ENCODE measurements at regions not wholly inside any gene's neighbourhood (a gene's known extent, or its start where the extent isn't known, plus 50 kb on each side); places are given as distances from the start of the nearest gene placed in this dataset.

GRCh38 chr4:85368932-85369331, 106.0 kb upstream of the ARHGAP24 start:
- POLR2A ChIA-PET, result no interaction called here
- no peak for FAIRE-seq
- BruUV-seq (replicated peaks), result no TSS peak
- peaks cover 4 to 40% of the 10 kb centered on the region in 2 experiments for H3K27me3 ChIP-seq (ENCODE audit: control insufficient read depth in 2 of 2, insufficient read depth in 2 of 2, low read length in 2 of 2)
- intact Hi-C loops (cut with micrococcal nuclease) (no loop called here), dilution Hi-C loops (cut with MboI; ENCODE audit: extremely low pct_ligation_motif_present, low sequenced_read_pairs) (no loop called here)
- H3K9ac ChIP-seq (replicated peaks; ENCODE audit: extremely low read depth, insufficient read depth, low read length), result no peak overlapping the region
- H3K27ac ChIP-seq (ENCODE audit: insufficient read depth, low read depth, low read length), result no peak overlapping the region
- no peak overlapping the region for H2AFZ ChIP-seq (ENCODE audit: low read depth, low read length)
- no peak for DNase-seq (ENCODE audit: low read depth, low spot score)
- TF ChIP-seq FOS (IDR thresholded peaks at IDR 0.05; ENCODE audit: borderline replicate concordance, insufficient read depth, low read length), result no peak
- TF ChIP-seq MYC (IDR thresholded peaks at IDR 0.05; ENCODE audit: low read depth, low read length), result no peak
- no peak for TF ChIP-seq POLR2AphosphoS5 (IDR thresholded peaks at IDR 0.05; ENCODE audit: insufficient read depth, low read depth, low read length)
- TF ChIP-seq POLR2A (IDR thresholded peaks at IDR 0.05; ENCODE audit: low read depth, low read length), result no peak
- no peak for TF ChIP-seq MAX (IDR thresholded peaks at IDR 0.05; ENCODE audit: insufficient read depth, insufficient read length)
- no peak for TF ChIP-seq JUN (IDR thresholded peaks at IDR 0.05; ENCODE audit: borderline replicate concordance, insufficient read depth, insufficient read length, low read depth)
- no peak for TF ChIP-seq CTCF (IDR thresholded peaks at IDR 0.05; ENCODE audit: extremely low read depth in 1 of 2, insufficient read depth in 1 of 2, low read depth in 1 of 2, low read length in 2 of 2)
- CTCF ChIA-PET, result interaction anchor here (0.8 to 2.8 kb wide), 10 partner anchors 9 to 379 kb away, joined by 3 to 11 read pairs (median 4); partner anchors contain the start of gene ARHGAP24
- H3K79me2 ChIP-seq (ENCODE audit: control insufficient read depth, insufficient read depth, low read length), result no peaks in the 10 kb centered on the region
- H3K4me1 ChIP-seq (ENCODE audit: control insufficient read depth, extremely low read depth, insufficient read depth, low read length), result no peaks in the 10 kb centered on the region
- no peaks in the 10 kb centered on the region for H3K36me3 ChIP-seq (ENCODE audit: control insufficient read depth in 2 of 2, extremely low read depth in 1 of 2, insufficient read depth in 2 of 2, low read length in 2 of 2)
- no peak overlapping the region for H3K4me3 ChIP-seq (replicated peaks in 1 of 3; ENCODE audit: insufficient read depth in 1 of 3, low read depth in 1 of 3, low read length in 3 of 3)
- no peaks in the 10 kb centered on the region for H3K9me1 ChIP-seq (replicated peaks; ENCODE audit: control insufficient read depth, extremely low read depth, insufficient read depth, low read length)
- no peak overlapping the region for H3K4me2 ChIP-seq (ENCODE audit: insufficient read depth, low read length)
- no peaks in the 10 kb centered on the region for H3K9me3 ChIP-seq (replicated peaks; ENCODE audit: control insufficient read depth, insufficient read depth, low read length)
- H4K20me1 ChIP-seq (replicated peaks; ENCODE audit: control insufficient read depth, extremely low read depth, insufficient read depth, low read length), result no peaks in the 10 kb centered on the region
